Ishikawa (cell line): ENCODE measurements at regions not wholly inside any gene's neighbourhood (a gene's known extent, or its start where the extent isn't known, plus 50 kb on each side); places are given as distances from the start of the nearest gene placed in this dataset.

Experiments used
- CEBPB ChIP-seq: IDR thresholded peaks from 2 replicates; pipeline ENCODE4 v1.6.1; 2012
- CREB1 ChIP-seq: IDR thresholded peaks from 2 replicates; pipeline ENCODE4 v1.6.1; 2012; ENCODE audit warnings: low read depth
- EGR1 ChIP-seq: IDR thresholded peaks from 2 replicates; pipeline ENCODE4 v1.6.1; 2012
- EP300 ChIP-seq: IDR thresholded peaks from 2 replicates; pipeline ENCODE4 v1.6.1; 2012; ENCODE audit warnings: borderline replicate concordance
- FOXM1 ChIP-seq: IDR thresholded peaks from 2 replicates; pipeline ENCODE4 v1.6.1; 2012; ENCODE audit warnings: low read depth, borderline replicate concordance
- RAD21 ChIP-seq: IDR thresholded peaks from 2 replicates; pipeline ENCODE4 v1.6.1; 2012; ENCODE audit warnings: low read depth
- REST ChIP-seq: IDR thresholded peaks from 2 replicates; pipeline ENCODE4 v1.6.1; 2012; ENCODE audit warnings: low read depth, mild to moderate bottlenecking
- TAF1 ChIP-seq: IDR thresholded peaks from 2 replicates; pipeline ENCODE4 v1.6.1; 2012; ENCODE audit warnings: low read depth, mild to moderate bottlenecking
- TCF12 ChIP-seq: IDR thresholded peaks from 2 replicates; pipeline ENCODE4 v1.6.1; 2012; ENCODE audit warnings: low read depth
- TEAD4 ChIP-seq: IDR thresholded peaks from 2 replicates; pipeline ENCODE4 v1.6.1; 2012
- USF1 ChIP-seq: IDR thresholded peaks from 2 replicates; pipeline ENCODE4 v1.6.1; 2012
- YY1 ChIP-seq: IDR thresholded peaks from 2 replicates; pipeline ENCODE4 v1.6.1; 2012; ENCODE audit warnings: low read depth
- ZBTB7A ChIP-seq: IDR thresholded peaks from 2 replicates; pipeline ENCODE4 v1.6.1; 2012; ENCODE audit warnings: low read depth
- TF ChIP-seq, protein P1 (sequence below): IDR thresholded peaks from 2 replicates; pipeline ENCODE4 v1.6.1; 2012

DNA sequence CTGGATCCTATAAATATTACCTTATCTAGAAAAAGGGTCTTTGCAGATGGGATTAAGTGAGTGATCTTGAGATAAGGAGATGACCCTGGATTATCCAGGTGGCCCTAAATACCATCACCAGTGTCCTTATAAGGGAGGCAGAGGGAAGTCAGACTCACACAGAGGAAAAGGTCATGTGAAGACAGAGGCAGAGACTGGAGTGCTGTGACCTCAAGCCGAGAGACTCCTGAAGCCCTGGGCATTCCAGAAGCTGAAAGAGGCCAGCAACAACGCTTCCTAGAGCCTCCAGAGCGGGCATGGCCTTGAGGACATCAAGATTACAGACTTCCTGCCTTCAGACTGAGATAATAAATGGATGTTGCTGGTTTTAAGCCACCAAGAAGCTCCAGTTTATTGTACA, 118.8 kb downstream of the ATPSCKMT start:
- TF ChIP-seq TEAD4, result no peak
- TF ChIP-seq, protein P1, sequence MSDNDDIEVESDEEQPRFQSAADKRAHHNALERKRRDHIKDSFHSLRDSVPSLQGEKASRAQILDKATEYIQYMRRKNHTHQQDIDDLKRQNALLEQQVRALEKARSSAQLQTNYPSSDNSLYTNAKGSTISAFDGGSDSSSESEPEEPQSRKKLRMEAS, result no peak
- no peak for TF ChIP-seq REST
- TF ChIP-seq CREB1, result no peak
- TF ChIP-seq EP300, result no peak
- TF ChIP-seq RAD21, result no peak
- TF ChIP-seq EGR1, result no peak
- no peak for TF ChIP-seq TAF1
- no peak for TF ChIP-seq USF1
- TF ChIP-seq ZBTB7A, result no peak
- no peak for TF ChIP-seq YY1
- TF ChIP-seq FOXM1, result no peak
- no peak for TF ChIP-seq TCF12
- no peak for TF ChIP-seq CEBPB
